Cardiac septum (tissue), 1 donor: ENCODE measurements at regions not wholly inside any gene's neighbourhood (a gene's known extent, or its start where the extent isn't known, plus 50 kb on each side); places are given as distances from the start of the nearest gene placed in this dataset.
"Not testable (repeated sequence)": the region's sequence is repeated elsewhere in the genome, so short reads cannot be mapped to it uniquely, and the experiment has no call there.

ENCODE experiments used
- DNase-seq: peaks from one replicate; pipeline ENCODE4 v3.0.0-alpha.2; 2020; ENCODE audit warnings: low spot score
- intact Hi-C: fragments of 100-400 bp; cut with DNase I; formaldehyde crosslinking; loops from one replicate; pipeline ENCODE4 v1.14.0; 2022
- donor health status: DM: no; HTN: no; CAD: no.

- intact Hi-C loops: no loop called here
- DNase-seq: no peak
Measured at GRCh38 chr2:120647487-120647886, 88.2 kb upstream of the GLI2 start.

GRCh38 chr2:120649381-120649780 is 86.3 kb upstream of the GLI2 start:
- intact Hi-C loops, DNase-seq: not testable (repeated sequence)

- intact Hi-C loops: no loop called here
- no peak for DNase-seq
Measured at GRCh38 chr2:120650022-120650644, 85.5 kb upstream of the GLI2 start.

DNA sequence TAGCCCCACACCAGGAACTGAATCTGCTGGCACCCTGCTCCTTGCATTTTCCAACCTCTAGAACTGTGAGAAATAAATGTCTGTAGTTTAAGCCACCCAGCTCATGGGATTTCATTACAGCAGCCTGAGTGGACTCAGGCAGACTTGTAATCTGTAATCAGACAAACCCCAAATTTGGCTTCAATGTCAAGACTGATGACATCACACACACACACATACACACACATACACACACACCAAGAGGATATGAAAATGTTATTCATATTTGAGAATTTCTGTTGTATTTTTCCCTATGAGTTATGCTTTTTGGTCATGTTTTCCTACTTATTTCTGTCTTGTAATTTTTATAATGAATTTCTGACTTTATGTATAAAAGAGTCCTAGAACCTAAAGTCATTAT is 83.8 kb upstream of the GLI2 start:
- DNase-seq: no peak
- intact Hi-C loops: no loop called here

GRCh38 chr2:120653046-120653445 is 82.6 kb upstream of the GLI2 start:
- intact Hi-C loops: no loop called here
- no peak for DNase-seq

DNA sequence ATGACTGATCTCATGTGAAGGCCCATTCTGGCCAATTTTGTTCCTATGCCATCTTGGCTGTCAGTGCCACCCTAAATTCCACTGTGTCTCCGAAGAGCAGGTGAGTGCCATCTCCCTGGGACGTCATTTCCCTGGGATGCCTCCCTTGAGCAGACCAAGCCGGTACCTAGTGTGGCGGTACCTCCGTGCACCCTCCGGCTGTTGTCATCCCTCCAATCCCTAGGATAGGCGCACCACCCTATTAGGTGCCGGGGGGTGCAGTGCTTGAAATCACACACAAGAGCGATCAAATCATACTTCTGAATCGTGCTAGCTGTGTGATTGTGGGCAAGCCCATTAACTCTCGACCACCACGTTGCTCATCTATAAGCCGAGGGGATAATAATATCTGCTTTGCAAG is 81.8 kb upstream of the GLI2 start:
- intact Hi-C loops: no loop called here
- DNase-seq: no peak

DNA sequence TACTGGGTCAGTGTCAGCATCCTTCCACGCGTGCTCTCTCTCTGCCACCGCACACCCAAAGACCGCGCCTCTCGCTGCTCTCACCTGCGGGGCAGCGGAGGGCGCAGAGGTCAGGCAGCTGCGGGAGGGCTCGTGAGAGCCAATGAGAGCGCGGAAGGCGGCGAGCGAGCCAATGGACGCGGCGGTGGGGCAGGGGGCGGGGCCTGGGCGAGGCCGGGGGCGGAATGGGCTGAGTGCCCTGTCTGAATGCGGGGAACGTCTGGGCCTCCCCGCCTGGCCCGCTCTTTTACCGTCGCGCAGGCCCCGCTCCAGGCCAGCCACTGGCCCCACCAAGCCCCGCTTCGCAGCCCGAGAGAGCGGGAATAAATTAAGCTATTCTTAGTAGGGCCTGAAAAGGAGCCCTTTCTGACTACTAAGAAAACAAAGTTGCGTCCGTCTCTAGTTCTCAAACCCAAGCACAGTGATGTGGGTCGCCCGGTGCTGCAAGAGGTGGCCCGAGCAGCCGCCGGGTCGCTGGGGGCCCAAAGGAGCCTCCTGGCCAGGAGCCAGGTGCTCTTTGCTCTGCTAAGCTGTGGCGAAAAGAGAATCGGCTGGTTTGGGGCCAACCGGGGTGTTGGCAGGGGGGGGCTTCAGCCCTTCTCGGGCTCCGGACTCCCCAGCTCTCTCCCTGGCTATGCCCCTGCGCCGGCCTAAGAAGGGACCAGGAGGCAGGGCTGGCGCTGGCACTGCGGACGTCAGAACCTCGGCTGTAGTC is 81.1 kb upstream of the GLI2 start:
- intact Hi-C loops: no loop called here
- DNase-seq: no peak

- no peak for DNase-seq
Measured at GRCh38 chr2:120656273-120656950, 79.3 kb upstream of the GLI2 start.

GRCh38 chr2:120658042-120658769 is 77.5 kb upstream of the GLI2 start:
- no peak for DNase-seq
- intact Hi-C loops: no loop called here

More at GRCh38 chr2:120656273-120656950, 79.3 kb upstream of the GLI2 start:
- intact Hi-C loops: no loop called here

- DNase-seq: peak; percentile 61
- intact Hi-C loops: no loop called here
Measured at GRCh38 chr2:120658770-120659158, 76.9 kb upstream of the GLI2 start.

DNA sequence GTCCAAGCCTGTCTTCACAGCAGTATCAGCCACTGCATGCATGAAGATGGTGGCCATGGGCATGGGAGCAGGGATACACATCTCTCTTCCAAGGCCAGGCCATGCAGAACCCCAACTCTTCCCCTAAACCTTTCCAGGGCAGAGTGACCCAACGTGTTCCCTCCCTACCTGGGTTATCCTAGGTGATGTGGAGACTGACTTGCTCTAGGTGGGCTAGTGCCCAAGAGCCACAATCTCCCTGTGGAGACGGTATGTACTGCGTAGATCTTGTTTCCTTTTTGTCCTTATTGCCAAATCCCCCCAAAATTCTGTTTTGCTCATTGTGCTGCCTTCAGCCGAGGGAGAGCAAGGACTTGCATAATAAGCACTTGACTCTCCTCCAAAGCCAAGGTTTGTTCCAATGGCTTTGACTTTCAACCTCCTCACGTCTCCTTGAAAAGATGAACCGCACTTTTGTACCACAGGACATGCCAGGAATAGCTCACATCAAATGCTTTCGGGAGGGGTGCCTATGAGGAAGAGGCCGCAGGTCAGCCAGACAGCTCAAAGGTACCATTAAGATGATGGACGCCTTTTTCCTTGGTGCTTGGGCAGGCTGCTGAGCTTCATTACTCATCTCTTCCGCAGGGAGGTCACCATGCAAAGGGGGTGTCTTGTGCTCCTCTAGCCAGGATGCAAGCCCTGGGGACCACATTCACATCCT is 76.2 kb upstream of the GLI2 start:
- intact Hi-C loops: no loop called here
- DNase-seq: peak; percentile 47

GRCh38 chr2:120660056-120660694 is 75.5 kb upstream of the GLI2 start:
- no peak for DNase-seq
- intact Hi-C loops: no loop called here

DNA sequence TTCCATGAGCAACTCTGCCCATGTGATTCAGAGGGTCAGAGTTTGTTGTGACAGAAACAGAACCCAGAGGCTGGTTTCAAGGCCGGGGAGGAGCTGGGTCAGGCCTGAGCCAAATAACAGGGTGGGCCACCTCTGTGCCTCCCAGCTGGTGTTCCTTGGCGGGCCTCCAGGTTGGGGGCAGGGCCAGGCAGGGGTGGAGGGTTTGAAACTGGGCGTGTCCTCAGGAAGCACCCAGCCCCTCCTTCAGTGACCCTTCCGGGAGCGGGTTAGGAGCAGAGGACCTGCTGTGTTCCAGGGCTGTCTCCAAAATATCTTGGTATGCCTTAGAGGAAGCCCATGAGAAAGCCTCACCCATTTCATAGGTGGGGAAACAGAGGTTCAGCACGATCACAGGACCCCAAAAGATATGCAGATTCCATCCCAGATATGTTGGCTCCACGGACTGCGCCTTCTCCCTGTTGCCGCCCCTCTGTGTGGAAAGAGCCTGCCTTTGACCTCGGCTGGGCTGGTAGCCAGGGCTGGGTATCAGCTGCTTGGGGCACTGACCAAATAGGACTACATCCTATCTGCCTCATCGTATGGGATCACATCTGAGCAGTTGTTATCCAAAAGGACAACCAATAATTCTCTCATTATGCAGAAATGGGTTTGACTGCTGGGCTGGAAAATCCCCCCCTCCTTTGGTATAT is 74.8 kb upstream of the GLI2 start:
- intact Hi-C loops: no loop called here
- DNase-seq: peak; percentile 61

GRCh38 chr2:120661551-120661950 is 74.1 kb upstream of the GLI2 start:
- peak; percentile 72 for DNase-seq
- intact Hi-C loops: no loop called here

GRCh38 chr2:120662046-120662445 is 73.6 kb upstream of the GLI2 start:
- no peak for DNase-seq
- intact Hi-C loops: no loop called here

- intact Hi-C loops: no loop called here
- DNase-seq: no peak
Measured at GRCh38 chr2:120662746-120663145, 72.9 kb upstream of the GLI2 start.

GRCh38 chr2:120666433-120666832 is 69.2 kb upstream of the GLI2 start:
- DNase-seq: no peak
- intact Hi-C loops: no loop called here

- intact Hi-C loops: no loop called here
- peak; percentile 12 for DNase-seq
Measured at GRCh38 chr2:120667981-120668380, 67.7 kb upstream of the GLI2 start.
